HEK293T (cell line): ENCODE measurements at regions not wholly inside any gene's neighbourhood (a gene's known extent, or its start where the extent isn't known, plus 50 kb on each side); places are given as distances from the start of the nearest gene placed in this dataset.
"Not testable (repeated sequence)": the region's sequence is repeated elsewhere in the genome, so short reads cannot be mapped to it uniquely, and the experiment has no call there.

ENCODE experiments used
- CTCF ChIA-PET: fragments of 350-600 bp; formaldehyde crosslinking; extraction: SDS; loops from one replicate; lab custom pipeline; 2021; ENCODE audit warnings: antibody characterized with exemption, inconsistent platforms; lab: Yijun Ruan, JAX
- POLR2A ChIA-PET: fragments of 350-600 bp; formaldehyde crosslinking; extraction: SDS; loops from one replicate; lab custom pipeline; 2020; ENCODE audit warnings: antibody characterized with exemption, inconsistent platforms; lab: Yijun Ruan, JAX
- DNase-seq: peaks from one replicate; pipeline ENCODE4 v3.0.0; 2012; ENCODE audit warnings: mixed read lengths; ENCODE audit errors: extremely low spot score
- ARNT ChIP-seq: fragments of 450-650 bp; IDR thresholded peaks from 2 replicates; pipeline ENCODE4 v1.6.1; 2017; ENCODE audit warnings: mild to moderate bottlenecking
- BHLHE40 ChIP-seq: fragments of 450-650 bp; IDR thresholded peaks from 2 replicates; pipeline ENCODE4 v1.6.1; 2016; ENCODE audit warnings: mild to moderate bottlenecking, moderate library complexity, borderline replicate concordance
- CTBP1 ChIP-seq: fragments of 450-650 bp; IDR thresholded peaks from 2 replicates; pipeline ENCODE4 v1.6.1; 2016; ENCODE audit warnings: borderline replicate concordance
- ELF4 ChIP-seq: fragments of 450-650 bp; IDR thresholded peaks from 2 replicates; pipeline ENCODE4 v1.6.1; 2017; ENCODE audit warnings: antibody characterized with exemption
- FOXA1 ChIP-seq: fragments of 450-650 bp; IDR thresholded peaks from 2 replicates; pipeline ENCODE4 v1.6.1; 2016; ENCODE audit warnings: mild to moderate bottlenecking
- FOXK2 ChIP-seq: fragments of 450-650 bp; IDR thresholded peaks from 2 replicates; pipeline ENCODE4 v1.6.1; 2016; ENCODE audit warnings: mild to moderate bottlenecking
- FOXM1 ChIP-seq: fragments of 450-650 bp; IDR thresholded peaks from 2 replicates; pipeline ENCODE4 v1.6.1; 2017; ENCODE audit warnings: mild to moderate bottlenecking, borderline replicate concordance
- HDGF ChIP-seq: fragments of 450-650 bp; IDR thresholded peaks from 2 replicates; pipeline ENCODE4 v1.6.1; 2017; ENCODE audit warnings: antibody characterized with exemption, borderline replicate concordance
- L3MBTL2 ChIP-seq: fragments of 450-650 bp; conservative IDR thresholded peaks from 2 replicates; pipeline ENCODE4 v1.6.1; 2016; ENCODE audit warnings: mild to moderate bottlenecking
- LEF1 ChIP-seq: fragments of 450-650 bp; IDR thresholded peaks from 2 replicates; pipeline ENCODE4 v1.6.1; 2017; ENCODE audit warnings: mild to moderate bottlenecking, borderline replicate concordance
- NFRKB ChIP-seq: fragments of 450-650 bp; IDR thresholded peaks from 2 replicates; pipeline ENCODE4 v1.6.1; 2016; ENCODE audit warnings: mild to moderate bottlenecking, moderate library complexity
- PKNOX1 ChIP-seq: fragments of 450-650 bp; IDR thresholded peaks from 2 replicates; pipeline ENCODE4 v1.6.1; 2016
- SP1 ChIP-seq: fragments of 450-650 bp; IDR thresholded peaks from 2 replicates; pipeline ENCODE4 v1.6.1; 2017
- SUZ12 ChIP-seq: fragments of 450-650 bp; IDR thresholded peaks from 2 replicates; pipeline ENCODE4 v1.6.1; 2016; ENCODE audit warnings: mild to moderate bottlenecking
- TARDBP ChIP-seq: fragments of 450-650 bp; IDR thresholded peaks from 2 replicates; pipeline ENCODE4 v1.6.1; 2016
- ZNF384 ChIP-seq: fragments of 450-650 bp; IDR thresholded peaks from 2 replicates; pipeline ENCODE4 v1.6.1; 2016

DNA sequence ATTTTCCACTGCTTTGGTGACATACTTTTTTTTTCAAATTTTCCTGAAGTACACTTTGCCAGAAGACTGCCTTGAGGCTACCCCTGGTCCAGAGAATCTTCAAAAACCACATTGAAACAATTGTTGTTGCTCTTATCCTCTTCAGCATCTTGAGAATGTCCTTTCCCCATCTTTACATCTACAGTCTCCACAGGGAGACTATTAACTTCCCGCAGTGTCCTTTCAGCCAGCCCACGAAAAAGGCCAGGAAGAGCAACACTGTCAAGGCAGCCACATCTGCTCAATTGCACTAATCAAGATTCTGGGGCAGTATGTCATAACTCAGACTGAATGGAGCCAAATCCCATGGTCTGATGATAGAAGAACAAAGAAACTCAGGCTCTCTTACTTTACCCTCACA is 148.3 kb downstream of the ENC1 start:
- ChIA-PET CTCF (no interaction called here), POLR2A (no interaction called here)
- DNase-seq: no peak
- no peak for TF ChIP-seq ARNT
- TF ChIP-seq LEF1: no peak
- TF ChIP-seq L3MBTL2: no peak
- no peak for TF ChIP-seq PKNOX1
- no peak for TF ChIP-seq SUZ12
- TF ChIP-seq NFRKB: no peak
- TF ChIP-seq FOXK2: no peak
- no peak for TF ChIP-seq HDGF
- no peak for TF ChIP-seq FOXM1
- no peak for TF ChIP-seq BHLHE40
- TF ChIP-seq SP1: no peak
- TF ChIP-seq ZNF384: no peak
- no peak for TF ChIP-seq TARDBP

GRCh38 chr5:74491586-74491985 is 148.9 kb downstream of the ENC1 start:
- no peak for DNase-seq
- CTCF ChIA-PET: no interaction called here
- TF ChIP-seq FOXK2: no peak
- no peak for TF ChIP-seq TARDBP
- POLR2A ChIA-PET: no interaction called here

- POLR2A ChIA-PET: no interaction called here
- CTCF ChIA-PET: no interaction called here
- DNase-seq: no peak
- TF ChIP-seq SP1 (no peak), FOXM1 (no peak), CTBP1 (no peak), PKNOX1 (no peak)
Observed at GRCh38 chr5:74490814-74491213, 149.7 kb downstream of the ENC1 start.

DNA sequence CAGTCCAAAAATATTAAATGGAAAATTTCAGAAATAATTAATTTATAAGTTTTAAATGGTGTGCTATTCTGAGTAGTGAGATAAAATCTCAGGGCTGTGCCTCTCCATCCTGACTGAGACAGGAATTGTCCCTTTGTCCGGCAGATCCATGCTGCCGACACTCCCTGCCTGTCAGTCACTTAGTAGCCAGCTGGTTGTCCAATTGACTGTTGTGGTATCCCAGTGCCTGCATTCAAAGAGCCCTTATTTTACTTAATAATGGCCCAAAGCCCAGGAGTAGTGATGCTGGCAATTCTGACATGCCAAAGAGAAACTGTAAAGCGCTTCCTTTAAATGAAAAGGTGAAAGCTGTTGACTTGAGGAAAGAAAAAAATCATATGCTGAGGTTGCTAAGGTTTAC is 157.5 kb downstream of the ENC1 start:
- no peak for TF ChIP-seq SP1
- TF ChIP-seq FOXK2: no peak
- TF ChIP-seq SUZ12: no peak
- TF ChIP-seq TARDBP: no peak
- TF ChIP-seq NFRKB: no peak
- no peak for TF ChIP-seq HDGF
- TF ChIP-seq FOXM1: no peak
- TF ChIP-seq LEF1: no peak
- no peak for TF ChIP-seq ZNF384
- TF ChIP-seq FOXA1: no peak
- no peak for DNase-seq
- ChIA-PET CTCF (no interaction called here), POLR2A (no interaction called here)

- ChIA-PET POLR2A (no interaction called here), CTCF (no interaction called here)
- TF ChIP-seq FOXM1 (no peak), HDGF (no peak), FOXK2 (no peak), CTBP1 (no peak), SUZ12 (no peak), L3MBTL2 (no peak), ELF4 (no peak), ZNF384 (no peak), FOXA1 (no peak), LEF1 (no peak), NFRKB (no peak), TARDBP (no peak), ARNT (no peak), BHLHE40 (no peak), PKNOX1 (no peak), SP1 (no peak)
- DNase-seq: no peak
Observed at GRCh38 chr5:74482523-74482922, 158.0 kb downstream of the ENC1 start.

DNA sequence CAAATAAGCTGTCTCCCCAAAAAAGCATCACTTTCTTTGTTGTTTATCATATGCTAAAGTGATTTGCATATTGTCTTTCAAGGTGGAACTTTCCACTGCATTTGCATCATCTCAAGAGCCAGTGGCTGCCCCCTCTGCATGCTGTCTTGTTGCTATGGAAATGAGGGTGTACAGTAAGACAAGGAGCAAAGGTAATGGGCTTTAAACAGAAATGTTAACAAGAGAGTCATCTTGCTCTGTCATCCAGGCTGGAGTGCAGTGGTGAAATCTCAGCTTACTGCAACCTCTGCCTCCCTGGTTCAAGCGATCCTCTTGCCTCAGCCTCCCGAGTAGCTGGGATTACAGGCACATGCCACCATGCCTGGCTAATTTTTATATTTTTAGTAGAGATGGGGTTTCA is 159.2 kb downstream of the ENC1 start:
- CTCF ChIA-PET: not testable (repeated sequence)

GRCh38 chr5:74480201-74480600 is 160.3 kb downstream of the ENC1 start:
- TF ChIP-seq HDGF: no peak
- TF ChIP-seq ARNT: no peak
- TF ChIP-seq ZNF384: no peak
- TF ChIP-seq PKNOX1: no peak
- no peak for TF ChIP-seq ELF4
- POLR2A ChIA-PET: no interaction called here
- DNase-seq: no peak
- CTCF ChIA-PET: no interaction called here

More for the DNA sequence above, 159.2 kb downstream of the ENC1 start:
- DNase-seq, POLR2A ChIA-PET: not testable (repeated sequence)
